GM12878 (cell line): ENCODE measurements at regions not wholly inside any gene's neighbourhood (a gene's known extent, or its start where the extent isn't known, plus 50 kb on each side); places are given as distances from the start of the nearest gene placed in this dataset.

Experiments
- ASH2L ChIP-seq: fragments of 300-600, 200-600 bp; sonication (generic); IDR thresholded peaks from 2 replicates; pipeline ENCODE4 v1.6.1; 2017; ENCODE audit warnings: low read depth, mild to moderate bottlenecking, borderline replicate concordance
- ATF7 ChIP-seq: fragments of 450-650 bp; IDR thresholded peaks from 2 replicates; pipeline ENCODE4 v1.6.1; 2016; ENCODE audit warnings: low read depth, mild to moderate bottlenecking
- CUX1 ChIP-seq: IDR thresholded peaks from 2 replicates; pipeline ENCODE4 v1.6.1; 2012; ENCODE audit warnings: improper control_type of control experiment, low read depth, low read length; ENCODE audit not compliant: insufficient replicate concordance
- KLF5 ChIP-seq: fragments of 450-650 bp; IDR thresholded peaks from 2 replicates; pipeline ENCODE4 v1.6.1; 2014; ENCODE audit warnings: mild to moderate bottlenecking; ENCODE audit not compliant: partially characterized antibody
- NFXL1 ChIP-seq: fragments of 450-650 bp; IDR thresholded peaks from 2 replicates; pipeline ENCODE4 v1.6.1; 2017; ENCODE audit warnings: antibody characterized with exemption, mild to moderate bottlenecking, borderline replicate concordance
- PAX8 ChIP-seq: fragments of 450-650 bp; IDR thresholded peaks from 2 replicates; pipeline ENCODE4 v1.6.1; 2017; ENCODE audit warnings: mild to moderate bottlenecking, moderate library complexity
- RB1 ChIP-seq: fragments of 450-650 bp; formaldehyde crosslinking; IDR thresholded peaks from 2 replicates; pipeline ENCODE4 v1.6.1; 2017; ENCODE audit warnings: mild to moderate bottlenecking, borderline replicate concordance
- RBBP5 ChIP-seq: fragments of 200-600 bp; sonication (generic); conservative IDR thresholded peaks from 2 replicates; pipeline ENCODE4 v1.6.1; 2016
- ZNF217 ChIP-seq: fragments of 450-650 bp; IDR thresholded peaks from 2 replicates; pipeline ENCODE4 v1.6.1; 2017; ENCODE audit warnings: antibody characterized with exemption, mild to moderate bottlenecking
- ZNF24 ChIP-seq: fragments of 450-650 bp; IDR thresholded peaks from 2 replicates; pipeline ENCODE4 v1.6.1; 2017; ENCODE audit warnings: antibody characterized with exemption, mild to moderate bottlenecking

DNA sequence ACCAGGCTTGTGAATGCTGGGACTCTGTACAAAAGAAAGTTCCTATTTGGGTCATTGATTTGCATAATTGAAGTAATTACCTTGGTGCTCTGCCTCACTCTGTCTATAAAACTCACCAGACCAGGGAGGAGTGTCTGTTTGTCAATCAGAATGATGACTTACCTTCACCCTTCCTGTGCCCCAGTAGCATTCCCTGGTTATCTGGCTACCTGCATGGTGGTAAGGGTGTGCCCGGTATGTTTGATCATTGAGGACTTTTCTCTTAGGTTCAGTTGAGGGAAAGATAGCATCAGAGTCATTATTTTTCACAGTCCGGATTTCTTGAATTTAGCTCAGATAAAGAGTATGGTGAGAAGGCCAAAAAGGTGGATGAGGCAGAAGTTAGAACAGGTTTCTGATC, 190.0 kb downstream of the BRINP2 start (continued):
- TF ChIP-seq ZNF217 (no peak), ATF7 (no peak), ZNF24 (no peak), CUX1 (no peak), KLF5 (no peak), ASH2L (no peak), RBBP5 (no peak), RB1 (no peak), PAX8 (no peak), NFXL1 (no peak)
- TF ChIP-seq, all 136 proteins: peak for 0
